ENCODE measurements at regions not wholly inside any gene's neighbourhood (a gene's known extent, or its start where the extent isn't known, plus 50 kb on each side); places are given as distances from the start of the nearest gene placed in this dataset.

GRCh38 chr6:121800047-121800446 is 364.6 kb downstream of the GJA1 start:
- WGBS, 2 donors, result 91 to 94% methylated on average over 1 of the region's 1 CpG
- TF ChIP-seq POLR2A (IDR thresholded peaks at IDR 0.05) (no peak), CTCF (IDR thresholded peaks at IDR 0.05) (no peak), EP300 (IDR thresholded peaks at IDR 0.05) (no peak)
- Histone ChIP-seq H3K4me3 (no peak overlapping the region), H3K4me1 (no peaks in the 10 kb centered on the region), H3K27ac (no peak overlapping the region), H3K27me3 (no peaks in the 10 kb centered on the region), H3K9me3 (peaks cover 0 to 33% (median 0%) of the 10 kb centered on the region in 4 donors), H3K36me3 (no peaks in the 10 kb centered on the region)
- no peak for DNase-seq (ENCODE audit: low spot score in 2 of 2)

GRCh38 chr6:121806116-121806515 is 370.7 kb downstream of the GJA1 start:
- WGBS, 2 donors, result 94 to 98% methylated on average over 1 of the region's 1 CpG
- H3K9me3 ChIP-seq, result peaks cover 0 to 12% (median 0%) of the 10 kb centered on the region in 4 donors
- H3K4me1 ChIP-seq, result no peaks in the 10 kb centered on the region
- no peak for TF ChIP-seq CTCF (IDR thresholded peaks at IDR 0.05)
- no peak for TF ChIP-seq POLR2A (IDR thresholded peaks at IDR 0.05)
- TF ChIP-seq EP300 (IDR thresholded peaks at IDR 0.05), result no peak
- no peaks in the 10 kb centered on the region for H3K36me3 ChIP-seq
- H3K4me3 ChIP-seq, result no peak overlapping the region
- H3K27ac ChIP-seq, result no peak overlapping the region
- no peaks in the 10 kb centered on the region for H3K27me3 ChIP-seq
- DNase-seq (ENCODE audit: low spot score in 2 of 2), result no peak

GRCh38 chr6:121809211-121809610 is 373.8 kb downstream of the GJA1 start:
- no peak overlapping the region for H3K4me3 ChIP-seq
- 78 to 81% methylated on average over 3 of the region's 3 CpGs for WGBS, 2 donors
- no peaks in the 10 kb centered on the region for H3K27me3 ChIP-seq
- no peak for TF ChIP-seq EP300 (IDR thresholded peaks at IDR 0.05)
- TF ChIP-seq CTCF (IDR thresholded peaks at IDR 0.05), result no peak
- no peak for TF ChIP-seq POLR2A (IDR thresholded peaks at IDR 0.05)
- H3K4me1 ChIP-seq, result no peaks in the 10 kb centered on the region
- no peak for DNase-seq (ENCODE audit: low spot score in 2 of 2)
- H3K27ac ChIP-seq, result no peak overlapping the region
- H3K36me3 ChIP-seq, result no peaks in the 10 kb centered on the region
- no peaks in the 10 kb centered on the region for H3K9me3 ChIP-seq

GRCh38 chr6:121810158-121811032 is 374.9 kb downstream of the GJA1 start:
- H3K4me1 ChIP-seq, result no peaks in the 10 kb centered on the region
- H3K27me3 ChIP-seq, result no peaks in the 10 kb centered on the region
- H3K36me3 ChIP-seq, result no peaks in the 10 kb centered on the region
- no peak overlapping the region for H3K4me3 ChIP-seq
- no peak overlapping the region for H3K27ac ChIP-seq
- TF ChIP-seq POLR2A (IDR thresholded peaks at IDR 0.05), result no peak
- no peak for TF ChIP-seq EP300 (IDR thresholded peaks at IDR 0.05)
- TF ChIP-seq CTCF (IDR thresholded peaks at IDR 0.05), result no peak
- H3K9me3 ChIP-seq, result no peaks in the 10 kb centered on the region
- DNase-seq (ENCODE audit: low spot score in 2 of 2), result no peak
- 86 to 90% methylated on average over 7 of the region's 7 CpGs for WGBS, 2 donors

- Histone ChIP-seq H3K27me3 (no peaks in the 10 kb centered on the region), H3K27ac (no peak overlapping the region), H3K4me3 (no peak overlapping the region), H3K36me3 (no peaks in the 10 kb centered on the region), H3K9me3 (no peaks in the 10 kb centered on the region), H3K4me1 (no peaks in the 10 kb centered on the region)
- WGBS, 2 donors, result 77 to 82% methylated on average over 3 of the region's 3 CpGs
- no peak for DNase-seq (ENCODE audit: low spot score in 2 of 2)
- TF ChIP-seq EP300 (IDR thresholded peaks at IDR 0.05), result no peak
- TF ChIP-seq POLR2A (IDR thresholded peaks at IDR 0.05), result no peak
- TF ChIP-seq CTCF (IDR thresholded peaks at IDR 0.05), result no peak
Measured at GRCh38 chr6:121811106-121811505, 375.7 kb downstream of the GJA1 start.

Measured in tibial nerve (tissue), 4 donors.